ENCODE measurements at regions not wholly inside any gene's neighbourhood (a gene's known extent, or its start where the extent isn't known, plus 50 kb on each side); places are given as distances from the start of the nearest gene placed in this dataset.

GRCh38 chr9:92196909-92197308 lies 81.7 kb upstream of the SPTLC1 start:
- H3K9me3 ChIP-seq, result peaks cover 26% of the 10 kb centered on the region
- TF ChIP-seq Cebpa-rat (IDR thresholded peaks at IDR 0.05), result no peak
- no peak overlapping the region for H3K4me2 ChIP-seq
- peaks cover 5% of the 10 kb centered on the region; the same call in 1 of the 2 replicates for H3K4me1 ChIP-seq
- H3K9ac ChIP-seq, result no peak overlapping the region
- H3K4me3 ChIP-seq, result no peak overlapping the region
- no peaks in the 10 kb centered on the region for H3K27me3 ChIP-seq
- no peaks in the 10 kb centered on the region for H4K20me1 ChIP-seq
- no peak overlapping the region for H3K27ac ChIP-seq
- H3K36me3 ChIP-seq, result no peaks in the 10 kb centered on the region

- TF ChIP-seq Cebpa-rat (IDR thresholded peaks at IDR 0.05), result no peak
- no peak overlapping the region for H3K4me2 ChIP-seq
- H3K36me3 ChIP-seq, result no peaks in the 10 kb centered on the region
- no peak overlapping the region for H3K27ac ChIP-seq
- no peak overlapping the region for H3K4me3 ChIP-seq
- no peak overlapping the region for H3K9ac ChIP-seq
- H3K9me3 ChIP-seq, result peaks cover 26% of the 10 kb centered on the region
- H4K20me1 ChIP-seq, result no peaks in the 10 kb centered on the region
- peaks cover 10% of the 10 kb centered on the region; the same call in 1 of the 2 replicates for H3K4me1 ChIP-seq
- H3K27me3 ChIP-seq, result no peaks in the 10 kb centered on the region
These were observed 81.2 kb upstream of the SPTLC1 start for GRCh38 chr9:92196400-92196799.

- no peak overlapping the region for H3K4me3 ChIP-seq
- H3K9me3 ChIP-seq, result peaks cover 5% of the 10 kb centered on the region
- H3K4me1 ChIP-seq, result peaks cover 10% of the 10 kb centered on the region; the same call in 1 of the 2 replicates
- no peak overlapping the region for H3K27ac ChIP-seq
- peak overlapping the region; percentile 1; the same call in 1 of the 2 replicates for H3K4me2 ChIP-seq
- no peaks in the 10 kb centered on the region for H3K27me3 ChIP-seq
- no peaks in the 10 kb centered on the region for H4K20me1 ChIP-seq
- no peak for TF ChIP-seq Cebpa-rat (IDR thresholded peaks at IDR 0.05)
- H3K9ac ChIP-seq, result no peak overlapping the region
- H3K36me3 ChIP-seq, result no peaks in the 10 kb centered on the region
These were observed 76.6 kb upstream of the SPTLC1 start for GRCh38 chr9:92191801-92192200.

- Histone ChIP-seq H4K20me1 (no peaks in the 10 kb centered on the region), H3K4me2 (no peak overlapping the region), H3K27ac (no peak overlapping the region)
These were observed 75.2 kb upstream of the SPTLC1 start for GRCh38 chr9:92190536-92190790.

GRCh38 chr9:92189782-92190535 lies 74.7 kb upstream of the SPTLC1 start:
- no peak overlapping the region for H3K4me2 ChIP-seq
- TF ChIP-seq Cebpa-rat (IDR thresholded peaks at IDR 0.05), result no peak
- H3K9ac ChIP-seq, result no peak overlapping the region
- H3K4me1 ChIP-seq, result peaks cover 10% of the 10 kb centered on the region; the same call in 1 of the 2 replicates
- no peaks in the 10 kb centered on the region for H3K27me3 ChIP-seq
- no peak overlapping the region for H3K4me3 ChIP-seq
- no peaks in the 10 kb centered on the region for H3K9me3 ChIP-seq
- H4K20me1 ChIP-seq, result no peaks in the 10 kb centered on the region
- H3K27ac ChIP-seq, result no peak overlapping the region
- H3K36me3 ChIP-seq, result no peaks in the 10 kb centered on the region

More at GRCh38 chr9:92190536-92190790, 75.2 kb upstream of the SPTLC1 start:
- no peaks in the 10 kb centered on the region for H3K27me3 ChIP-seq
- H3K4me1 ChIP-seq, result peaks cover 10% of the 10 kb centered on the region; the same call in 1 of the 2 replicates
- no peaks in the 10 kb centered on the region for H3K9me3 ChIP-seq
- H3K36me3 ChIP-seq, result no peaks in the 10 kb centered on the region
- no peak overlapping the region for H3K4me3 ChIP-seq
- TF ChIP-seq Cebpa-rat (IDR thresholded peaks at IDR 0.05), result no peak
- no peak overlapping the region for H3K9ac ChIP-seq

GRCh38 chr9:92188969-92189781 lies 74.0 kb upstream of the SPTLC1 start:
- no peaks in the 10 kb centered on the region for H3K9me3 ChIP-seq
- H3K9ac ChIP-seq, result no peak overlapping the region
- H3K36me3 ChIP-seq, result no peaks in the 10 kb centered on the region
- H4K20me1 ChIP-seq, result no peaks in the 10 kb centered on the region
- H3K27ac ChIP-seq, result no peak overlapping the region
- TF ChIP-seq Cebpa-rat (IDR thresholded peaks at IDR 0.05), result no peak
- H3K4me1 ChIP-seq, result peaks cover 10% of the 10 kb centered on the region; the same call in 1 of the 2 replicates
- H3K27me3 ChIP-seq, result no peaks in the 10 kb centered on the region
- no peak overlapping the region for H3K4me2 ChIP-seq
- no peak overlapping the region for H3K4me3 ChIP-seq

GRCh38 chr9:92187989-92188714 lies 72.9 kb upstream of the SPTLC1 start:
- Histone ChIP-seq H3K4me2 (no peak overlapping the region), H3K27ac (no peak overlapping the region), H3K9ac (no peak overlapping the region), H3K27me3 (no peaks in the 10 kb centered on the region), H3K36me3 (no peaks in the 10 kb centered on the region), H4K20me1 (no peaks in the 10 kb centered on the region), H3K9me3 (no peaks in the 10 kb centered on the region), H3K4me1 (peaks cover 10% of the 10 kb centered on the region; the same call in 1 of the 2 replicates), H3K4me3 (no peak overlapping the region)
- no peak for TF ChIP-seq Cebpa-rat (IDR thresholded peaks at IDR 0.05)

- no peaks in the 10 kb centered on the region for H4K20me1 ChIP-seq
- no peak overlapping the region for H3K27ac ChIP-seq
- H3K4me2 ChIP-seq, result no peak overlapping the region
- H3K27me3 ChIP-seq, result no peaks in the 10 kb centered on the region
- no peak overlapping the region for H3K4me3 ChIP-seq
- H3K9me3 ChIP-seq, result no peaks in the 10 kb centered on the region
- H3K9ac ChIP-seq, result no peak overlapping the region
- no peaks in the 10 kb centered on the region for H3K36me3 ChIP-seq
- TF ChIP-seq Cebpa-rat (IDR thresholded peaks at IDR 0.05), result no peak
- H3K4me1 ChIP-seq, result peaks cover 9% of the 10 kb centered on the region; the same call in 1 of the 2 replicates
These were observed 72.2 kb upstream of the SPTLC1 start for GRCh38 chr9:92187390-92187789.

GRCh38 chr9:92186631-92187030 lies 71.4 kb upstream of the SPTLC1 start:
- Histone ChIP-seq H3K4me2 (no peak overlapping the region), H3K27ac (no peak overlapping the region), H3K36me3 (no peaks in the 10 kb centered on the region), H4K20me1 (no peaks in the 10 kb centered on the region), H3K4me1 (peaks cover 1% of the 10 kb centered on the region; the same call in 1 of the 2 replicates), H3K27me3 (no peaks in the 10 kb centered on the region), H3K9me3 (peaks cover 5% of the 10 kb centered on the region; the same call in 1 of the 2 replicates), H3K4me3 (no peak overlapping the region), H3K9ac (no peak overlapping the region)
- TF ChIP-seq Cebpa-rat (IDR thresholded peaks at IDR 0.05), result no peak
